Endodermal cell (in vitro differentiated cells): ENCODE measurements at regions not wholly inside any gene's neighbourhood (a gene's known extent, or its start where the extent isn't known, plus 50 kb on each side); places are given as distances from the start of the nearest gene placed in this dataset.

ENCODE experiments used
- DNase-seq: peaks from one replicate; pipeline ENCODE4 v3.0.0-alpha.2; 2017
- H3K27ac ChIP-seq: 2 replicates; pipeline ENCODE4 v1.5.1; 2013; ENCODE audit warnings: mild to moderate bottlenecking, low read depth, low read length, moderate library complexity
- H3K27me3 ChIP-seq: 2 replicates; pipeline ENCODE4 v1.6.1; 2013; ENCODE audit warnings: mild to moderate bottlenecking, low read length, moderate library complexity; ENCODE audit not compliant: insufficient read depth, control insufficient read depth, poor library complexity, severe bottlenecking
- H3K36me3 ChIP-seq: 2 replicates; pipeline ENCODE4 v1.7.0; 2013; ENCODE audit warnings: mild to moderate bottlenecking, low read length, moderate library complexity; ENCODE audit not compliant: control insufficient read depth, insufficient read depth
- H3K4me1 ChIP-seq: one replicate; pipeline ENCODE4 v1.7.0; 2013; ENCODE audit warnings: low read length; ENCODE audit not compliant: control insufficient read depth, insufficient read depth
- H3K4me3 ChIP-seq: 2 replicates; pipeline ENCODE4 v1.5.1; 2013; ENCODE audit warnings: mild to moderate bottlenecking, low read length, moderate library complexity
- H3K9ac ChIP-seq: 2 replicates; pipeline ENCODE4 v1.6.1; 2013; ENCODE audit warnings: mild to moderate bottlenecking, low read length, moderate library complexity; ENCODE audit not compliant: poor library complexity, severe bottlenecking; ENCODE audit errors: extremely low read depth
- H3K9me3 ChIP-seq: 2 replicates; pipeline ENCODE4 v1.6.1; 2013; ENCODE audit warnings: mild to moderate bottlenecking, low read length, moderate library complexity; ENCODE audit not compliant: control insufficient read depth
- H3K27ac Mint-ChIP-seq: 2 replicates; pipeline ENCODE4 v1.8.0; 2020; ENCODE audit warnings: mixed read lengths
- H3K27me3 Mint-ChIP-seq: 2 replicates; pipeline ENCODE4 v1.8.0; 2021; ENCODE audit warnings: mild to moderate bottlenecking, mixed read lengths; ENCODE audit not compliant: insufficient read depth
- H3K36me3 Mint-ChIP-seq: 2 replicates; pipeline ENCODE4 v1.8.0; 2020; ENCODE audit warnings: low read depth, mixed read lengths
- H3K4me1 Mint-ChIP-seq: 2 replicates; pipeline ENCODE4 v1.8.0; 2020; ENCODE audit warnings: mixed read lengths
- H3K4me3 Mint-ChIP-seq: 2 replicates; pipeline ENCODE4 v1.8.0; 2020; ENCODE audit warnings: mild to moderate bottlenecking, moderate library complexity, mixed read lengths
- H3K9me3 Mint-ChIP-seq: 2 replicates; pipeline ENCODE4 v1.8.0; 2020; ENCODE audit warnings: mild to moderate bottlenecking, mixed read lengths
- CTCF ChIP-seq: fragments of 200-600 bp; sonication (generic); conservative IDR thresholded peaks from 2 replicates; pipeline ENCODE4 v1.5.0; 2021; ENCODE audit warnings: antibody characterized with exemption, mild to moderate bottlenecking
- WGBS, 2 experiments: methylation state at CpG; one replicate each; pipeline versions ENCODE4 v1.1.5 to v1.1.7; 2013; ENCODE audit warnings: missing lambda C conversion rate in 2 of 2, mixed read lengths in 1 of 2; ENCODE audit not compliant: insufficient coverage in 1 of 2, insufficient read length in 1 of 2; 5-methylcytosine and 5-hydroxymethylcytosine counted together

GRCh38 chr9:78707080-78707479 lies 410.2 kb downstream of the PSAT1 start:
- Mint-ChIP-seq H3K27me3 (no peaks in the 10 kb centered on the region), H3K27ac (no peak overlapping the region), H3K4me1 (peaks cover 3% of the 10 kb centered on the region), H3K4me3 (no peak overlapping the region), H3K9me3 (no peaks in the 10 kb centered on the region), H3K36me3 (no peaks in the 10 kb centered on the region)
- Histone ChIP-seq H3K4me1 (peaks cover 6% of the 10 kb centered on the region), H3K9ac (no peak overlapping the region), H3K36me3 (no peaks in the 10 kb centered on the region), H3K4me3 (no peak overlapping the region), H3K27me3 (no peaks in the 10 kb centered on the region), H3K9me3 (peaks cover 5% of the 10 kb centered on the region), H3K27ac (no peak overlapping the region)
- TF ChIP-seq CTCF = no peak
- DNase-seq = no peak
- 100% methylated on average over 1 to 2 of the region's 3 CpGs for WGBS, 2 experiments

GRCh38 chr9:78707481-78707991 lies 410.6 kb downstream of the PSAT1 start:
- no peaks in the 10 kb centered on the region for H3K9me3 Mint-ChIP-seq
- no peak overlapping the region for H3K9ac ChIP-seq
- no peak for TF ChIP-seq CTCF
- no peaks in the 10 kb centered on the region for H3K36me3 ChIP-seq
- no peaks in the 10 kb centered on the region for H3K27me3 Mint-ChIP-seq
- no peak overlapping the region for H3K4me3 ChIP-seq
- H3K9me3 ChIP-seq = peaks cover 5% of the 10 kb centered on the region
- no peak overlapping the region for H3K4me3 Mint-ChIP-seq
- no peaks in the 10 kb centered on the region for H3K36me3 Mint-ChIP-seq
- H3K4me1 ChIP-seq = peaks cover 9% of the 10 kb centered on the region
- peaks cover 7% of the 10 kb centered on the region for H3K4me1 Mint-ChIP-seq
- H3K27ac ChIP-seq = no peak overlapping the region
- H3K27ac Mint-ChIP-seq = no peak overlapping the region
- H3K27me3 ChIP-seq = no peaks in the 10 kb centered on the region
- no peak for DNase-seq
- WGBS, 2 experiments = 75 to 100% methylated on average over 1 of the region's 1 CpG

GRCh38 chr9:78712903-78713613 lies 416.1 kb downstream of the PSAT1 start:
- no peak for DNase-seq
- peaks cover 12% of the 10 kb centered on the region for H3K4me1 Mint-ChIP-seq
- no peaks in the 10 kb centered on the region for H3K36me3 ChIP-seq
- H3K9ac ChIP-seq = no peak overlapping the region
- H3K27ac ChIP-seq = no peak overlapping the region
- H3K4me3 Mint-ChIP-seq = no peak overlapping the region
- no peaks in the 10 kb centered on the region for H3K27me3 ChIP-seq
- H3K36me3 Mint-ChIP-seq = no peaks in the 10 kb centered on the region
- no peaks in the 10 kb centered on the region for H3K27me3 Mint-ChIP-seq
- no peak for TF ChIP-seq CTCF
- 73 to 78% methylated on average over 3 to 4 of the region's 4 CpGs for WGBS, 2 experiments
- H3K27ac Mint-ChIP-seq = no peak overlapping the region
- H3K4me1 ChIP-seq = peaks cover 9% of the 10 kb centered on the region
- no peak overlapping the region for H3K4me3 ChIP-seq
- peaks cover 5% of the 10 kb centered on the region for H3K9me3 ChIP-seq
- H3K9me3 Mint-ChIP-seq = no peaks in the 10 kb centered on the region
